ENCODE measurements at regions not wholly inside any gene's neighbourhood (a gene's known extent, or its start where the extent isn't known, plus 50 kb on each side); places are given as distances from the start of the nearest gene placed in this dataset.
"Not testable (repeated sequence)": the region's sequence is repeated elsewhere in the genome, so short reads cannot be mapped to it uniquely, and the experiment has no call there.

DNA sequence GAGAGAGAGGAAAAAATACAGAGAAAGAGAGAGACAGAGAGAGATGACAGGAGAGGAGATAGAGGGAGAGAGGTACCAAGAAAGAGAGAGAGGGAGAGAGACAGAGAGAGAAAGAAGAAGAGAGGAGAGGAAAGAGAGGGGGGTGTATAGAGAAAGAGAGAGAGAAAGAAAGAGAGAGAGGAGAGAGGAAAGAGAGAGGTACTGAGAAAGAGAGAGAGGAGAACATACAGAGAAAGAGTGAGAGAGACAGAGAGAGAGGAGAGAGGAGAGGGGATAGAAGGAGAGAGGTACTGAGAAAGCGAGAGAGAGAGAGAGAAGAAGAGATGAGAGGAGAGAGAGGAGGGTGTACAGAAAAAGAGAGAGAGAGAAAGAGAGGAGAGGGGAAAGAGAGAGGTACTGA lies 269.4 kb downstream of the CRLF2 start:
- DNase-seq: no peak

- DNase-seq: no peak
Measured at GRCh38 chrX:940691-941090, 271.8 kb downstream of the CRLF2 start.

GRCh38 chrX:936979-937769 lies 275.3 kb downstream of the CRLF2 start:
- no peak for DNase-seq

GRCh38 chrX:933611-934010 lies 278.8 kb downstream of the CRLF2 start:
- no peak for DNase-seq

GRCh38 chrX:928606-929005 lies 283.8 kb downstream of the CRLF2 start:
- DNase-seq: no peak

GRCh38 chrX:926991-927390 lies 285.5 kb downstream of the CRLF2 start:
- no peak for DNase-seq

GRCh38 chrX:926070-926469 lies 286.4 kb downstream of the CRLF2 start:
- DNase-seq: no peak

DNA sequence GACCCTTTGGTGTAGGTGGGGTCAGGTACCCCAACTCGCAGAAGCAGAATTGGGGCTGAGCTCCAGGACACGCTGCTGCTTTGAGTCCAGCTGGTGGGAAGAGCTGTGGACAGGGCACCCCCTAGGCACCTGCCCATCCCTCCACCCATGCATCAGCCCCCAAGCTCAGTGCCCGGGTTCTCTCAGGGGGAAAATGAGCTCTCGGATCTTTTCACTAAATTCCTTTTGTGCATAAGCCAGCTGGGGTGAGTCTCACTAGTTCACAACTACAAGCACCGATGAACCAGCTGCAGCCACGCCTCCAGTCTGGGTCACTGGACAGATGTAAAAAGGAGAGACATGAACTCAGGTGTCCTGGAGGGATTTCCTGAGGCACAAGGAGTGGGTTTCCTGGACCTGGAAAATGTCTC lies 286.8 kb downstream of the CRLF2 start:
- DNase-seq: no peak

- DNase-seq: no peak
Measured at GRCh38 chrX:925094-925493, 287.4 kb downstream of the CRLF2 start.

DNA sequence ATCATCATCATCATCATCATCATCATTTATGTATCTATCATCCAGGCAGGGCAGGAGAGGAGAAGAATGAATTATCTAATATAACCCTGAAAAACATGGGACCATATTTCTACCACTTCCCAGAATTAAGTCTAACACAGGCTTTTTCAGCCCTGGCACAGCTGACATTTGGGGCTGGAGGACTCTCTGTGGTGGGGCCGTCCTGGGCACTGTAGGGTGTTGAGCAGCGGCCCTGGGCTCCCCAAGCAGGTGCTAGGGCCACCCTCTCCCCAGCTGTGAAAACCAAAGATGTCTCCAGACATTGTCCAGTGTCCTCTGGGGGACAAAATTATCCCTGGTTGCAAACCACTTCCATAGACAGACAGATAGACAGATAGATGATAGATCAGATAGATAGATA lies 288.4 kb downstream of the CRLF2 start:
- DNase-seq: no peak

DNA sequence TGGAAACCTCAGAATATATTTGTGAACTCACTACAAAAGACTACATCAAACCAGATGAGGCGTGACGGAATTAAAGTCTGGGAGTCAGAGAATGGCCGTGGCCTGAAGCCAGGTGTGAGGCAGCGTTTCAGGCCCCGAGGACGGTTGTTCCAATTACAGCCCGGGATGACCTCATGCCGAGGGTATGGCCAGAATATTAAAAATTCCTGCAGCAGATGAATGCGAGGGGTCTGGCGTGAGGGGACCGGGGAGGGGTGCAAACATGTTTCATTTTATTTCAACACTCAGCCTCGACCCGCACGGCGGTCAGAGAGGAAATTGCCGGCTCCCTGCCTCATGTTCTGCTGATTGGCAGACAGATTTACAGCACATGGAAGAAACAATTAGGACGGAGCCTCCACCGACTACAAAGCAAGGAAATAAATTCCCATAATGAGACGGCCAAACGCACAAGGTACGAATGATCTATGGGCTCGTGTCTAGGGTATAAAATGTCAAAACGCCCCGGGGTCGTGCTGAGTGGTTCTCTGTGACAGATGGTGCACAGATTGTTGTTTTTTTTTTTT lies 289.7 kb downstream of the SHOX start:
- DNase-seq: no peak

DNA sequence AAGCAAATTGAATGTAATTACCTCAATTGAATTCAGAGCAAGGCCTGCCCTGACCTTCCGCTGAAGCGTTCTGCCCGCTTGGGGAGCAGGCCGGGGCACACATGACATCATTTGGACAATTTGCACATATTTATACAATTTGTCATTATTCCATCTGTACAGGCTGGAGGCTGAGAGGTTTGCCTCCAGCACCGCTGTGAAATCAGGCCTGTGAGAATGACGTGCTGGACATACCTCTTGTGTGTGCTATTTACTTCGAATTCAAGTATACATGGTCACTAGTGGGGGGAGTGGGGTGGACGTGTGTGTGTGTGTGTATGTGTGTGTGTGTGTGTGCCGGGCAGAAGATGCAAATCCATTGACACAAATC lies 285.6 kb downstream of the SHOX start:
- DNase-seq: no peak

GRCh38 chrX:915427-916229 lies 285.0 kb downstream of the SHOX start:
- no peak for DNase-seq

DNA sequence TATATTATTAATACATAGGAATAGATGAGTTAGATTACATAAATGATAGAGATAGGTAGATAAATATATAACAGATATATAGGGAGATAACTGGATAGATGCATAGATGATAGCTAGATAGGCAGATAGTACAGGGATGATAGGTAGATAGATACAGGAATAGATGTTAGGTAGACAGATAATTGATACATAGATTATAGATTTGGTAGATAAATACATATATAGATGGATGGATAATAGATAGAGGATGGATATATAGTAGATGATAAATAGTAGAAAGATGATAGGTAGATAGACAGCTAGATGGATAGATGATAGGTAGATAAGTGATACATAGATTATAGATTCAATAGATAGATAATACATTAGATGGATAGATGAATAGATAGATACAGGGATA lies 283.6 kb downstream of the SHOX start:
- DNase-seq: no peak

GRCh38 chrX:912677-913076 lies 282.1 kb downstream of the SHOX start:
- DNase-seq: no peak

DNA sequence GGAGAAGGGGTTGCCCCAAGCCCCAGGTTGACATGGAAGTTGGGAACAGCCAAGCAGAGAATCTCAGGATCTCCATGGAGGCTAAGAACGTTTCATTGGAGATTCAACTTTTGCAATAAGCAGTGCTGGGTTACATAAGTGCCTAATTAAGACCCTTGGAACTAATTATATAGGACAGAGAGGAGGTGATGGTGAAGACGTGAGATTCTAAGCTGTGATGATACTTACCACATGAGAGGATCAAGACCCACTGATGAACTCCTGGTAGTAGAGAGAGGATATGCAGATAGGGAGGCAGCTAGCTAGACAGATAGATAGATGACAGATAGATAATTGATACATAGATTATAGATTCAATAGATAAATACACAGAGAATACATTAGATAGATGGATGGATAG lies 278.5 kb downstream of the SHOX start:
- DNase-seq: not testable (repeated sequence)

GRCh38 chrX:906586-906985 lies 276.0 kb downstream of the SHOX start:
- no peak for DNase-seq

DNA sequence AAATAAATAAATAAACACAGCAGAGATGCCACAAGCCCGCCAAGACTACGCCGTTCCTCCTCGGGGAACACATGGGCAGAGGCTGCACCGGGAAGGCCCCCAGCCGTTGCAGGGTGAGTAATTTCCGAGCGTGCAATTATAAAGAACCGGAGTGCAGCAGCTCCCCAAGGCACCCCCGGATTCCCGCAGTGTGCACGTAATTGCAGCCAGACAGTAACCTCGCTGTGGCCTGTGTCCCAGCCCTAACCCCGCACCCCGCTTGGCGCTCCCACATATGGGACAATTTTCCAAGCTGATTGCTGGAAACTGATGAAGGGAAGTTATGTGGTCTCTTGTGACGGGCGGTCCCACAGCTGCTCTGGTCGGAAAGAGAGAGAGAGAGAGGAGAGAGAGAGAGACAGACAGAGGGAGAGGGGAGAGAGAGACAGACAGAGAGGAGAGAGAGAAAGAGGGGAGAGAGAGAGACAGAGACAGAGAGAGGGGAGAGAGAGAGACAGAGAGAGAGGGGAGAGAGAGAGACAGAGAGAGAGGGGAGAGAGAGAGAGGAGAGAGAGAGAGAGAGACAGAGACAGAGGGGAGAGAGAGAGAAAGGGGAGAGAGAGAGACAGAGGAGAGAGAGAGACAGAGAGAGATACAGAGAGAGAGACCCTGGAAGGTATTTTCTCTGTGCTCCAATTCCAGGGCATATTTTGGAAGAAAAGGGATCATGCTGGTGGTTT lies 275.4 kb downstream of the SHOX start:
- no peak for DNase-seq

- DNase-seq: no peak
Measured at GRCh38 chrX:903116-903515, 272.5 kb downstream of the SHOX start.

DNA sequence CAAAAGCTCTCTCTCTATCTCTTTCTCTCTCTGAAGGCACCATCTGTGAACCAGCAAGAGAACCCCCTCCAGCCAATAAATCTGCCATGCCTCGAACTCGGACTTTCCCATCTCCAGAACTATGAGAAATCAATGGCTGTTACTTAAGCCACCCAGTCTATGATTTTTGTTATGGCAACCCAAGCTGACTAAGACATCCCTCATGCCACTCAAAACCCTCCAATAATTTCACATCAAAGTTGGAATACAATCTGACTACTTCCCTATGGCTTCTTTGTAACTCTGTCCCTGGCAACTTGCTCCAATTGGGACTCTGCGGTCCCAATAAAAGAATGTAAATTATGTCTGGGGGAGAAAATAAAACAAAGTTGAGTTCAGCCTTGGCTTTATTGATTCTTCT lies 265.7 kb downstream of the SHOX start:
- no peak for DNase-seq

- DNase-seq: no peak
Measured at GRCh38 chrX:889966-890651, 259.5 kb downstream of the SHOX start.

DNA sequence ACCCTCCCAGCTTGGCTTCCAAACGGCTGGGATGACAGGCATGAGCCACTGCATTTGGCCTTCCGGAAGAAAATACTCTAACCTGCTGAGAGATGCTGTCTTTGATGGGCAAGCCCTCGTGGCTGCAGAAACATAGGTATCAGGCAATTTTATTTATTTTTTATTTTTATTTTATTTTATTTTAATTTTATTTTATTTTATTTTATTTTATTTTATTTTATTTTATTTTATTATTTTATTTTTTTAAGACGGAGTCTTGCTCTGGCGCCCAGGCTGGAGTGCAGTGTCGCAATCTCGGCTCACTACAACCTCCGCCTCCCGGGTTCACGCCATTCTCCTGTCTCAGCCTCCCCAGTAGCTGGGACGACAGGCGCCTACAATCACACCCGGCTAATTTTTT lies 257.1 kb downstream of the SHOX start:
- not testable (repeated sequence) for DNase-seq

GRCh38 chrX:883588-883987 lies 253.0 kb downstream of the SHOX start:
- no peak for DNase-seq
